GM21526 (cell line): ENCODE measurements at regions not wholly inside any gene's neighbourhood (a gene's known extent, or its start where the extent isn't known, plus 50 kb on each side); places are given as distances from the start of the nearest gene placed in this dataset.

Experiments
- ATAC-seq: cut with Tn5 transposase; IDR thresholded peaks from one replicate; pipeline ENCODE4 v1.9.1; 2021; ENCODE audit warnings: moderate library complexity; ENCODE audit not compliant: unreplicated experiment, low FRiP score

- ATAC-seq: no peak
Observed at GRCh38 chr12:98446682-98447081, 68.7 kb upstream of the TMPO start.

GRCh38 chr12:98449584-98449983 is 65.8 kb upstream of the TMPO start:
- ATAC-seq: no peak

GRCh38 chr12:98453070-98453469 is 62.3 kb upstream of the TMPO start:
- ATAC-seq: no peak

- no peak for ATAC-seq
Observed at GRCh38 chr12:98453492-98453891, 61.9 kb upstream of the TMPO start.

- ATAC-seq: no peak
Observed at GRCh38 chr12:98456041-98456440, 59.3 kb upstream of the TMPO start.

GRCh38 chr12:98456576-98457573 is 58.5 kb upstream of the TMPO start:
- peak; percentile 83 for ATAC-seq

GRCh38 chr12:98464190-98464589 is 51.2 kb upstream of the TMPO start:
- no peak for ATAC-seq

GRCh38 chr12:98465505-98465904 is 49.9 kb upstream of the TMPO start:
- no peak for ATAC-seq
